ENCODE measurements at regions not wholly inside any gene's neighbourhood (a gene's known extent, or its start where the extent isn't known, plus 50 kb on each side); places are given as distances from the start of the nearest gene placed in this dataset.

GRCh38 chr19:27694361-27695055 lies 1518.4 kb downstream of the UQCRFS1 start:
- no peaks in the 10 kb centered on the region for H3K4me1 ChIP-seq (ENCODE audit: control insufficient read depth, insufficient read depth, low read length, poor library complexity, severe bottlenecking)
- H3K27ac ChIP-seq (ENCODE audit: low read depth, low read length, severe bottlenecking): no peak overlapping the region
- no peak overlapping the region for H3K4me3 ChIP-seq (ENCODE audit: extremely low read depth, insufficient read depth, low read length, poor library complexity, severe bottlenecking)
- 33 to 70% methylated on average over 1 to 2 of the region's 3 CpGs for WGBS, 2 experiments (ENCODE audit: insufficient coverage in 2 of 2)
- H3K36me3 ChIP-seq (ENCODE audit: control insufficient read depth, insufficient read depth, low read length): no peaks in the 10 kb centered on the region
- H3K9me3 ChIP-seq (ENCODE audit: control insufficient read depth, low read length): peaks cover 57% of the 10 kb centered on the region

- Histone ChIP-seq H3K27ac (ENCODE audit: low read depth, low read length, severe bottlenecking) (no peak overlapping the region), H3K9me3 (ENCODE audit: control insufficient read depth, low read length) (peaks cover 56% of the 10 kb centered on the region)
- 45 to 70% methylated on average over 2 to 4 of the region's 4 CpGs for WGBS, 2 experiments (ENCODE audit: insufficient coverage in 2 of 2)
Measured at GRCh38 chr19:27691991-27692390, 1521.0 kb downstream of the UQCRFS1 start.

GRCh38 chr19:27689734-27690241 lies 1523.2 kb downstream of the UQCRFS1 start:
- WGBS, 2 experiments (ENCODE audit: insufficient coverage in 2 of 2): 45 to 80% methylated on average over 2 to 4 of the region's 4 CpGs
- Histone ChIP-seq H3K4me1 (ENCODE audit: control insufficient read depth, insufficient read depth, low read length, poor library complexity, severe bottlenecking) (no peaks in the 10 kb centered on the region), H3K36me3 (ENCODE audit: control insufficient read depth, insufficient read depth, low read length) (no peaks in the 10 kb centered on the region), H3K27ac (ENCODE audit: low read depth, low read length, severe bottlenecking) (no peak overlapping the region), H3K9me3 (ENCODE audit: control insufficient read depth, low read length) (peaks cover 57% of the 10 kb centered on the region), H3K4me3 (ENCODE audit: extremely low read depth, insufficient read depth, low read length, poor library complexity, severe bottlenecking) (no peak overlapping the region)

More at GRCh38 chr19:27691991-27692390, 1521.0 kb downstream of the UQCRFS1 start:
- Histone ChIP-seq H3K4me1 (ENCODE audit: control insufficient read depth, insufficient read depth, low read length, poor library complexity, severe bottlenecking) (no peaks in the 10 kb centered on the region), H3K36me3 (ENCODE audit: control insufficient read depth, insufficient read depth, low read length) (no peaks in the 10 kb centered on the region), H3K4me3 (ENCODE audit: extremely low read depth, insufficient read depth, low read length, poor library complexity, severe bottlenecking) (no peak overlapping the region)

GRCh38 chr19:27684293-27684692 lies 1528.7 kb downstream of the UQCRFS1 start:
- H3K27ac ChIP-seq (ENCODE audit: low read depth, low read length, severe bottlenecking): no peak overlapping the region
- no peak overlapping the region for H3K4me3 ChIP-seq (ENCODE audit: extremely low read depth, insufficient read depth, low read length, poor library complexity, severe bottlenecking)
- no peaks in the 10 kb centered on the region for H3K36me3 ChIP-seq (ENCODE audit: control insufficient read depth, insufficient read depth, low read length)
- WGBS, 2 experiments (ENCODE audit: insufficient coverage in 2 of 2): 71 to 86% methylated on average over 1 of the region's 2 CpGs
- H3K9me3 ChIP-seq (ENCODE audit: control insufficient read depth, low read length): peaks cover 55% of the 10 kb centered on the region
- H3K4me1 ChIP-seq (ENCODE audit: control insufficient read depth, insufficient read depth, low read length, poor library complexity, severe bottlenecking): no peaks in the 10 kb centered on the region

GRCh38 chr19:27681972-27682371 lies 1531.0 kb downstream of the UQCRFS1 start:
- H3K27ac ChIP-seq (ENCODE audit: low read depth, low read length, severe bottlenecking): no peak overlapping the region
- H3K36me3 ChIP-seq (ENCODE audit: control insufficient read depth, insufficient read depth, low read length): no peaks in the 10 kb centered on the region
- WGBS, 2 experiments (ENCODE audit: insufficient coverage in 2 of 2): 20% methylated on average over 1 of the region's 3 CpGs; no CpG with 5 or more reads in 1 of the 2 experiments
- no peaks in the 10 kb centered on the region for H3K4me1 ChIP-seq (ENCODE audit: control insufficient read depth, insufficient read depth, low read length, poor library complexity, severe bottlenecking)
- H3K9me3 ChIP-seq (ENCODE audit: control insufficient read depth, low read length): peaks cover 66% of the 10 kb centered on the region
- H3K4me3 ChIP-seq (ENCODE audit: extremely low read depth, insufficient read depth, low read length, poor library complexity, severe bottlenecking): no peak overlapping the region

GRCh38 chr19:27679905-27680304 lies 1533.0 kb downstream of the UQCRFS1 start:
- Histone ChIP-seq H3K27ac (ENCODE audit: low read depth, low read length, severe bottlenecking) (no peak overlapping the region), H3K4me1 (ENCODE audit: control insufficient read depth, insufficient read depth, low read length, poor library complexity, severe bottlenecking) (no peaks in the 10 kb centered on the region), H3K36me3 (ENCODE audit: control insufficient read depth, insufficient read depth, low read length) (no peaks in the 10 kb centered on the region), H3K4me3 (ENCODE audit: extremely low read depth, insufficient read depth, low read length, poor library complexity, severe bottlenecking) (no peak overlapping the region), H3K9me3 (ENCODE audit: control insufficient read depth, low read length) (peaks cover 70% of the 10 kb centered on the region)
- 65 to 73% methylated on average over 6 to 7 of the region's 7 CpGs for whole genome bisulfite sequencing, 2 experiments (ENCODE audit: insufficient coverage in 2 of 2)

GRCh38 chr19:27679399-27679798 lies 1533.6 kb downstream of the UQCRFS1 start:
- H3K4me1 ChIP-seq (ENCODE audit: control insufficient read depth, insufficient read depth, low read length, poor library complexity, severe bottlenecking): no peaks in the 10 kb centered on the region
- H3K27ac ChIP-seq (ENCODE audit: low read depth, low read length, severe bottlenecking): no peak overlapping the region
- H3K4me3 ChIP-seq (ENCODE audit: extremely low read depth, insufficient read depth, low read length, poor library complexity, severe bottlenecking): no peak overlapping the region
- no peaks in the 10 kb centered on the region for H3K36me3 ChIP-seq (ENCODE audit: control insufficient read depth, insufficient read depth, low read length)
- peaks cover 71% of the 10 kb centered on the region for H3K9me3 ChIP-seq (ENCODE audit: control insufficient read depth, low read length)
- 80 to 81% methylated on average over 8 of the region's 8 CpGs for WGBS, 2 experiments (ENCODE audit: insufficient coverage in 2 of 2)

- Histone ChIP-seq H3K36me3 (ENCODE audit: control insufficient read depth, insufficient read depth, low read length) (no peaks in the 10 kb centered on the region), H3K27ac (ENCODE audit: low read depth, low read length, severe bottlenecking) (no peak overlapping the region), H3K4me3 (ENCODE audit: extremely low read depth, insufficient read depth, low read length, poor library complexity, severe bottlenecking) (no peak overlapping the region), H3K9me3 (ENCODE audit: control insufficient read depth, low read length) (peaks cover 74% of the 10 kb centered on the region), H3K4me1 (ENCODE audit: control insufficient read depth, insufficient read depth, low read length, poor library complexity, severe bottlenecking) (no peaks in the 10 kb centered on the region)
- 51 to 70% methylated on average over 6 of the region's 6 CpGs for WGBS, 2 experiments (ENCODE audit: insufficient coverage in 2 of 2)
Measured at GRCh38 chr19:27676877-27677276, 1536.1 kb downstream of the UQCRFS1 start.

- peaks cover 76% of the 10 kb centered on the region for H3K9me3 ChIP-seq (ENCODE audit: control insufficient read depth, low read length)
- no peak overlapping the region for H3K4me3 ChIP-seq (ENCODE audit: extremely low read depth, insufficient read depth, low read length, poor library complexity, severe bottlenecking)
- no peaks in the 10 kb centered on the region for H3K36me3 ChIP-seq (ENCODE audit: control insufficient read depth, insufficient read depth, low read length)
- no peak overlapping the region for H3K27ac ChIP-seq (ENCODE audit: low read depth, low read length, severe bottlenecking)
- WGBS, 2 experiments (ENCODE audit: insufficient coverage in 2 of 2): 78 to 86% methylated on average over 3 of the region's 3 CpGs
- H3K4me1 ChIP-seq (ENCODE audit: control insufficient read depth, insufficient read depth, low read length, poor library complexity, severe bottlenecking): no peaks in the 10 kb centered on the region
Measured at GRCh38 chr19:27676334-27676733, 1536.6 kb downstream of the UQCRFS1 start.

GRCh38 chr19:27675771-27676170 lies 1537.2 kb downstream of the UQCRFS1 start:
- Histone ChIP-seq H3K36me3 (ENCODE audit: control insufficient read depth, insufficient read depth, low read length) (no peaks in the 10 kb centered on the region), H3K4me3 (ENCODE audit: extremely low read depth, insufficient read depth, low read length, poor library complexity, severe bottlenecking) (no peak overlapping the region), H3K27ac (ENCODE audit: low read depth, low read length, severe bottlenecking) (no peak overlapping the region), H3K9me3 (ENCODE audit: control insufficient read depth, low read length) (peaks cover 77% of the 10 kb centered on the region), H3K4me1 (ENCODE audit: control insufficient read depth, insufficient read depth, low read length, poor library complexity, severe bottlenecking) (no peaks in the 10 kb centered on the region)
- WGBS, 2 experiments (ENCODE audit: insufficient coverage in 2 of 2): 37 to 49% methylated on average over 3 of the region's 3 CpGs

- no peak overlapping the region for H3K27ac ChIP-seq (ENCODE audit: low read depth, low read length, severe bottlenecking)
- no peaks in the 10 kb centered on the region for H3K4me1 ChIP-seq (ENCODE audit: control insufficient read depth, insufficient read depth, low read length, poor library complexity, severe bottlenecking)
- 78 to 82% methylated on average over 8 to 9 of the region's 10 CpGs for WGBS, 2 experiments (ENCODE audit: insufficient coverage in 2 of 2)
- H3K9me3 ChIP-seq (ENCODE audit: control insufficient read depth, low read length): peaks cover 78% of the 10 kb centered on the region
- H3K36me3 ChIP-seq (ENCODE audit: control insufficient read depth, insufficient read depth, low read length): no peaks in the 10 kb centered on the region
- H3K4me3 ChIP-seq (ENCODE audit: extremely low read depth, insufficient read depth, low read length, poor library complexity, severe bottlenecking): no peak overlapping the region
Measured at GRCh38 chr19:27674701-27675100, 1538.2 kb downstream of the UQCRFS1 start.

All from mesodermal cell (in vitro differentiated cells).